Ureter (tissue), 1 donor: ENCODE measurements at regions not wholly inside any gene's neighbourhood (a gene's known extent, or its start where the extent isn't known, plus 50 kb on each side); places are given as distances from the start of the nearest gene placed in this dataset.

Experiments
- DNase-seq: peaks from one replicate; pipeline ENCODE4 v3.0.0-alpha.2; 2020; ENCODE audit warnings: low spot score
- donor health status: DM: yes; HTN: yes; CAD: no.

GRCh38 chrX:8869812-8870211 is 68.6 kb upstream of the FAM9A start:
- no peak for DNase-seq

GRCh38 chrX:8868906-8869305 is 67.7 kb upstream of the FAM9A start:
- no peak for DNase-seq

- DNase-seq, result no peak
Measured at GRCh38 chrX:8868070-8868773, 67.0 kb upstream of the FAM9A start.

- DNase-seq, result no peak
Measured at GRCh38 chrX:8867406-8867805, 66.2 kb upstream of the FAM9A start.

GRCh38 chrX:8864161-8864560 is 63.0 kb upstream of the FAM9A start:
- DNase-seq, result no peak

- no peak for DNase-seq
Measured at GRCh38 chrX:8861908-8862307, 60.7 kb upstream of the FAM9A start.

GRCh38 chrX:8851231-8851886 is 50.2 kb upstream of the FAM9A start:
- no peak for DNase-seq
